GM19240 (cell line): ENCODE measurements at regions not wholly inside any gene's neighbourhood (a gene's known extent, or its start where the extent isn't known, plus 50 kb on each side); places are given as distances from the start of the nearest gene placed in this dataset.

Source experiments
- DNase-seq: peaks from one replicate; pipeline ENCODE4 v3.0.0; 2011; ENCODE audit warnings: low spot score; ENCODE audit not compliant: insufficient read length

- DNase-seq = no peak
Observed at GRCh38 chr3:56900801-56901200, 99.1 kb upstream of the ARHGEF3 start.

- no peak for DNase-seq
Observed at GRCh38 chr3:56899851-56900250, 98.1 kb upstream of the ARHGEF3 start.

- DNase-seq = no peak
Observed at GRCh38 chr3:56899078-56899477, 97.3 kb upstream of the ARHGEF3 start.

GRCh38 chr3:56896357-56896756 lies 94.6 kb upstream of the ARHGEF3 start:
- no peak for DNase-seq

- no peak for DNase-seq
Observed at GRCh38 chr3:56894881-56895431, 93.2 kb upstream of the ARHGEF3 start.

- no peak for DNase-seq
Observed at GRCh38 chr3:56890448-56891091, 88.8 kb upstream of the ARHGEF3 start.

- no peak for DNase-seq
Observed at GRCh38 chr3:56889131-56889530, 87.4 kb upstream of the ARHGEF3 start.

- no peak for DNase-seq
Observed at GRCh38 chr3:56887402-56888025, 85.8 kb upstream of the ARHGEF3 start.

- no peak for DNase-seq
Observed at GRCh38 chr3:56886314-56886713, 84.6 kb upstream of the ARHGEF3 start.

GRCh38 chr3:56885879-56886278 lies 84.1 kb upstream of the ARHGEF3 start:
- no peak for DNase-seq

GRCh38 chr3:56885453-56885852 lies 83.7 kb upstream of the ARHGEF3 start:
- no peak for DNase-seq

- no peak for DNase-seq
Observed at GRCh38 chr3:56884387-56884786, 82.6 kb upstream of the ARHGEF3 start.

- DNase-seq = no peak
Observed at GRCh38 chr3:56883828-56884227, 82.1 kb upstream of the ARHGEF3 start.

GRCh38 chr3:56882896-56883295 lies 81.1 kb upstream of the ARHGEF3 start:
- DNase-seq = no peak

GRCh38 chr3:56881841-56882240 lies 80.1 kb upstream of the ARHGEF3 start:
- DNase-seq = no peak

- DNase-seq = no peak
Observed at GRCh38 chr3:56880720-56881575, 79.2 kb upstream of the ARHGEF3 start.

- no peak for DNase-seq
Observed at GRCh38 chr3:56879436-56880215, 77.9 kb upstream of the ARHGEF3 start.

- DNase-seq = no peak
Observed at GRCh38 chr3:56878074-56878473, 76.3 kb upstream of the ARHGEF3 start.

- no peak for DNase-seq
Observed at GRCh38 chr3:56876916-56877315, 75.2 kb upstream of the ARHGEF3 start.

- DNase-seq = no peak
Observed at GRCh38 chr3:56874269-56874668, 72.5 kb upstream of the ARHGEF3 start.

GRCh38 chr3:56870436-56870835 lies 68.7 kb upstream of the ARHGEF3 start:
- DNase-seq = no peak
